Body of pancreas (tissue), 4 donors: ENCODE measurements at regions not wholly inside any gene's neighbourhood (a gene's known extent, or its start where the extent isn't known, plus 50 kb on each side); places are given as distances from the start of the nearest gene placed in this dataset.

Source experiments
- POLR2A ChIP-seq, 3 donors: fragments of 450-650 bp; IDR thresholded peaks; one replicate each; pipeline ENCODE4 v1.6.1; 2016; ENCODE audit warnings: antibody characterized with exemption in 3 of 3, mild to moderate bottlenecking in 2 of 3
- TF ChIP-seq, protein P1 (sequence below), 7 experiments: fragments of 450-650 bp in 4 of 7; fragments of 200-600 bp in 3 of 7; sonication (generic) in 3 of 7; IDR thresholded peaks; one replicate each; pipeline ENCODE4 v1.5.1; 2016 to 2019; ENCODE audit warnings: antibody characterized with exemption in 7 of 7

DNA sequence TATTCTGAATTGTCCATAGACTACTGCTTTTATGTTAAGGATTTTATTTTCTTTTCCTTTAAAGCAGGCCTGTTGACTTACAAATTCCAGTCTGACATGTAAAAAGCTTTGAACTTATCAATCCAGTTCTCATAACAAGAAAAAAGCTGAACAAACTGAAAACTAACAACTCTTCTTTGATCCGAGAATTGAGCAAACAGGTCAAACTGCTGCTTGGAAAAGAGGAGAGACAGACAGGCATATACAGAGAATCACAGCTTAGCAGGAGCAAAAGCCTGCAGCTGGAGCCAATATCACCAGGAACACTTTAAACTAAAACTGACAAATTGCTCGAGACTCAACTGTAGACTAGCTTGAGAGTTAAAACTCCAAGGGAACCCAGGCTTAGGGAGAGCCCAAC lies 85.8 kb downstream of the HINT1 start:
- TF ChIP-seq, protein P1, sequence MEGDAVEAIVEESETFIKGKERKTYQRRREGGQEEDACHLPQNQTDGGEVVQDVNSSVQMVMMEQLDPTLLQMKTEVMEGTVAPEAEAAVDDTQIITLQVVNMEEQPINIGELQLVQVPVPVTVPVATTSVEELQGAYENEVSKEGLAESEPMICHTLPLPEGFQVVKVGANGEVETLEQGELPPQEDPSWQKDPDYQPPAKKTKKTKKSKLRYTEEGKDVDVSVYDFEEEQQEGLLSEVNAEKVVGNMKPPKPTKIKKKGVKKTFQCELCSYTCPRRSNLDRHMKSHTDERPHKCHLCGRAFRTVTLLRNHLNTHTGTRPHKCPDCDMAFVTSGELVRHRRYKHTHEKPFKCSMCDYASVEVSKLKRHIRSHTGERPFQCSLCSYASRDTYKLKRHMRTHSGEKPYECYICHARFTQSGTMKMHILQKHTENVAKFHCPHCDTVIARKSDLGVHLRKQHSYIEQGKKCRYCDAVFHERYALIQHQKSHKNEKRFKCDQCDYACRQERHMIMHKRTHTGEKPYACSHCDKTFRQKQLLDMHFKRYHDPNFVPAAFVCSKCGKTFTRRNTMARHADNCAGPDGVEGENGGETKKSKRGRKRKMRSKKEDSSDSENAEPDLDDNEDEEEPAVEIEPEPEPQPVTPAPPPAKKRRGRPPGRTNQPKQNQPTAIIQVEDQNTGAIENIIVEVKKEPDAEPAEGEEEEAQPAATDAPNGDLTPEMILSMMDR (IDR thresholded peaks at IDR 0.05): no peak
- TF ChIP-seq POLR2A (IDR thresholded peaks at IDR 0.05): no peak
